ENCODE measurements at regions not wholly inside any gene's neighbourhood (a gene's known extent, or its start where the extent isn't known, plus 50 kb on each side); places are given as distances from the start of the nearest gene placed in this dataset.

GRCh38 chr14:104469591-104469990, 110.0 kb upstream of the C14orf180 start:
- H3K27ac ChIP-seq (ENCODE audit: extremely low read depth, low read depth, low read length) = no peak overlapping the region
- no peaks in the 10 kb centered on the region for H3K36me3 ChIP-seq (ENCODE audit: control insufficient read depth in 2 of 2, insufficient read depth in 1 of 2, low read length in 2 of 2)
- H3K4me1 ChIP-seq (ENCODE audit: control insufficient read depth, insufficient read depth, low read length) = no peaks in the 10 kb centered on the region
- no peaks in the 10 kb centered on the region for H3K9me3 ChIP-seq (ENCODE audit: control insufficient read depth, insufficient read depth, low read depth, low read length)
- no peak overlapping the region for H3K4me3 ChIP-seq (ENCODE audit: low read depth, low read length)
- CTCF ChIA-PET = no interaction called here
- POLR2A ChIA-PET = no interaction called here
- TF ChIP-seq MEIS1 (CRISPR knock-in tag; IDR thresholded peaks at IDR 0.05; ENCODE audit: borderline replicate concordance) (no peak), KLF16 (tag by site-specific recombination; IDR thresholded peaks at IDR 0.05) (no peak), ZNF549 (tag by site-specific recombination; IDR thresholded peaks at IDR 0.05) (no peak), TRIM28 (IDR thresholded peaks at IDR 0.05; ENCODE audit: borderline replicate concordance, low read length) (no peak), GFI1B (tag by site-specific recombination; IDR thresholded peaks at IDR 0.05) (no peak), EGR2 (tag by site-specific recombination; IDR thresholded peaks at IDR 0.05; ENCODE audit: low read depth) (no peak), ZFHX2 (tag by site-specific recombination; conservative IDR thresholded peaks at IDR 0.05) (no peak), ZNF23 (tag by site-specific recombination; IDR thresholded peaks at IDR 0.05; ENCODE audit: borderline replicate concordance) (no peak), MYNN (tag by site-specific recombination; IDR thresholded peaks at IDR 0.05; ENCODE audit: borderline replicate concordance) (no peak), ZNF394 (tag by site-specific recombination; IDR thresholded peaks at IDR 0.05; ENCODE audit: borderline replicate concordance) (no peak), TCF7L2 (IDR thresholded peaks at IDR 0.05; ENCODE audit: borderline replicate concordance, low read depth, low read length) (no peak)

GRCh38 chr14:104470588-104470987, 109.0 kb upstream of the C14orf180 start:
- H3K27ac ChIP-seq (ENCODE audit: extremely low read depth, low read depth, low read length) = no peak overlapping the region

GRCh38 chr14:104471114-104471513, 108.5 kb upstream of the C14orf180 start:
- CTCF ChIA-PET = no interaction called here

More at GRCh38 chr14:104470588-104470987, 109.0 kb upstream of the C14orf180 start:
- CTCF ChIA-PET = interaction anchor here (0.6 kb wide), 1 partner anchor 973 kb away, joined by 3 read pairs; no protein-coding TSS in a partner anchor
- H3K4me3 ChIP-seq (ENCODE audit: low read depth, low read length) = no peak overlapping the region
- no peaks in the 10 kb centered on the region for H3K4me1 ChIP-seq (ENCODE audit: control insufficient read depth, insufficient read depth, low read length)
- H3K36me3 ChIP-seq (ENCODE audit: control insufficient read depth in 2 of 2, insufficient read depth in 1 of 2, low read length in 2 of 2) = no peaks in the 10 kb centered on the region
- POLR2A ChIA-PET = no interaction called here
- H3K9me3 ChIP-seq (ENCODE audit: control insufficient read depth, insufficient read depth, low read depth, low read length) = no peaks in the 10 kb centered on the region
- no peak for TF ChIP-seq ZNF785 (tag by site-specific recombination; IDR thresholded peaks at IDR 0.05)
- TF ChIP-seq ZNF514 (tag by site-specific recombination; IDR thresholded peaks at IDR 0.05) = no peak
- no peak for TF ChIP-seq ZNF138 (tag by site-specific recombination; IDR thresholded peaks at IDR 0.05; ENCODE audit: borderline replicate concordance)
- TF ChIP-seq ZSCAN5A (tag by site-specific recombination; IDR thresholded peaks at IDR 0.05) = no peak
- TF ChIP-seq PRDM6 (tag by site-specific recombination; IDR thresholded peaks at IDR 0.05) = no peak
- TF ChIP-seq KLF7 (tag by site-specific recombination; IDR thresholded peaks at IDR 0.05; ENCODE audit: borderline replicate concordance) = no peak
- TF ChIP-seq ZNF654 (tag by site-specific recombination; IDR thresholded peaks at IDR 0.05; ENCODE audit: low read depth) = no peak
- no peak for TF ChIP-seq ZBTB21 (tag by site-specific recombination; IDR thresholded peaks at IDR 0.05)
- no peak for TF ChIP-seq ZNF544 (tag by site-specific recombination; IDR thresholded peaks at IDR 0.05)
- TF ChIP-seq ZNF76 (tag by site-specific recombination; IDR thresholded peaks at IDR 0.05; ENCODE audit: borderline replicate concordance, low read depth) = no peak

More at GRCh38 chr14:104471114-104471513, 108.5 kb upstream of the C14orf180 start:
- Histone ChIP-seq H3K27ac (ENCODE audit: extremely low read depth, low read depth, low read length) (no peak overlapping the region), H3K9me3 (ENCODE audit: control insufficient read depth, insufficient read depth, low read depth, low read length) (no peaks in the 10 kb centered on the region), H3K36me3 (ENCODE audit: control insufficient read depth in 2 of 2, insufficient read depth in 1 of 2, low read length in 2 of 2) (no peaks in the 10 kb centered on the region), H3K4me1 (ENCODE audit: control insufficient read depth, insufficient read depth, low read length) (no peaks in the 10 kb centered on the region), H3K4me3 (ENCODE audit: low read depth, low read length) (no peak overlapping the region)
- no peak for TF ChIP-seq PRDM1 (tag by site-specific recombination; IDR thresholded peaks at IDR 0.05)
- POLR2A ChIA-PET = no interaction called here

All from HEK293 (cell line).